ENCODE measurements at regions not wholly inside any gene's neighbourhood (a gene's known extent, or its start where the extent isn't known, plus 50 kb on each side); places are given as distances from the start of the nearest gene placed in this dataset.

DNA sequence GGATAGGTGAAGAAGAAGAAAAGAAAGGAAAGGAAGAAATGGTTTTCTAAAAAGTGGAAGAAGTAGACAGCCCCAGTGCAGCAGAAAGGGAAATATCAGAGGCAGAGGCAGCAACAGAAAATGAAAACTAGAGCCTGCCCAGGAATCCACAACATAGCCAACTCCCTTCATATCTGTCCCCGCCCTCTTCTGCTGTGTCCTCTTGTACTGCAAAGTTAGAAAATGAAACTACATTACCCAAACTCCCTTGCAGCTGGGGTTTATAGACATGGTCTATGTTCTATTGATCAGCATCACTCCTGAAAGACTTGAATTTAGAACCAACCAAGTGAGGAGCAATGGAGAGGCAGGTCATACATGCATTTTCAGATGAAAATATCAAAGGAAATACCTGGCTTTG is 200.5 kb upstream of the PHACTR1 start:
- Mint-ChIP-seq H3K36me3 (ENCODE audit: insufficient read depth, unreplicated experiment) (no peaks in the 10 kb centered on the region), H3K27ac (ENCODE audit: low read depth, unreplicated experiment) (no peak overlapping the region), H3K9me3 (ENCODE audit: unreplicated experiment) (no peaks in the 10 kb centered on the region), H3K4me1 (ENCODE audit: insufficient read depth, unreplicated experiment) (peaks cover 6% of the 10 kb centered on the region), H3K4me3 (ENCODE audit: unreplicated experiment) (no peak overlapping the region), H3K27me3 (ENCODE audit: insufficient read depth, unreplicated experiment) (no peaks in the 10 kb centered on the region)
- no TSS peak for BruUV-seq (replicated peaks)
- ChIA-PET CTCF (interaction anchor here (0.8 kb wide), 1 partner anchor 228 kb away, joined by 3 read pairs; no protein-coding TSS in a partner anchor), POLR2A (interaction anchor here (0.5 to 1.0 kb wide), 3 partner anchors 8 to 235 kb away, joined by 3 to 5 read pairs (median 3); no protein-coding TSS in a partner anchor)
- DNase-seq (ENCODE audit: unreplicated experiment), result no peak
- no peak for TF ChIP-seq CTCF (IDR thresholded peaks at IDR 0.05; ENCODE audit: unreplicated experiment)
- intact Hi-C loops (cut with micrococcal nuclease), result no loop called here

DNA sequence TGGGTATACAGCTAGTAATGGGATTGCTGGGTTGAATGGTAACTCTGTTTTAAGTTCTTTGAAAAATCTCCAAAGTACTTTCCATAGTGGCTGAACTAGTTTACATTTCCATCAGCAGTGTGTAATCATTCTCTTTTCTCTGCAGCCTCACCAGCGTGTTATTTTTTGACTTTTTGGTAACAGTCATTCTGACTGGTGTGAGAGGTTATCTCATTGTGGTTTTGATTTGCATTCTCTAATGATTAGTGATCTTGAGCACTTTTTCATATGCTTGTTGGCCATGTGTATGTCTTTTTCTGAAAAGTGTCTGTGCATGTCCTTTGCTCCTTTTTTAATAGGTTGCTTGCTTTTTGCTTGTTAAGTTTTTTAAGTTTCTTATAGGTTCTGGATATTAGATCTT is 194.2 kb upstream of the PHACTR1 start:
- DNase-seq (ENCODE audit: unreplicated experiment), result no peak
- no peaks in the 10 kb centered on the region for H3K36me3 Mint-ChIP-seq (ENCODE audit: insufficient read depth, unreplicated experiment)
- ChIA-PET POLR2A (no interaction called here), CTCF (interaction anchor here (0.9 to 1.3 kb wide), 2 partner anchors 22 to 51 kb away, joined by 3 to 4 read pairs; no protein-coding TSS in a partner anchor)
- no peaks in the 10 kb centered on the region for H3K4me1 Mint-ChIP-seq (ENCODE audit: insufficient read depth, unreplicated experiment)
- H3K27ac Mint-ChIP-seq (ENCODE audit: low read depth, unreplicated experiment), result no peak overlapping the region
- H3K4me3 Mint-ChIP-seq (ENCODE audit: unreplicated experiment), result no peak overlapping the region
- H3K9me3 Mint-ChIP-seq (ENCODE audit: unreplicated experiment), result no peaks in the 10 kb centered on the region
- no peaks in the 10 kb centered on the region for H3K27me3 Mint-ChIP-seq (ENCODE audit: insufficient read depth, unreplicated experiment)
- no peak for TF ChIP-seq CTCF (IDR thresholded peaks at IDR 0.05; ENCODE audit: unreplicated experiment)
- BruUV-seq (replicated peaks), result no TSS peak
- intact Hi-C loops (cut with micrococcal nuclease), result no loop called here

- no TSS peak for BruUV-seq (replicated peaks)
- H3K36me3 Mint-ChIP-seq (ENCODE audit: insufficient read depth, unreplicated experiment), result no peaks in the 10 kb centered on the region
- intact Hi-C loops (cut with micrococcal nuclease), result no loop called here
- no peaks in the 10 kb centered on the region for H3K9me3 Mint-ChIP-seq (ENCODE audit: unreplicated experiment)
- H3K4me1 Mint-ChIP-seq (ENCODE audit: insufficient read depth, unreplicated experiment), result no peaks in the 10 kb centered on the region
- ChIA-PET POLR2A (interaction anchor here (0.9 kb wide), 1 partner anchor 169 kb away, joined by 3 read pairs; no protein-coding TSS in a partner anchor), CTCF (interaction anchor here (0.7 to 0.9 kb wide), 2 partner anchors 16 to 42 kb away, joined by 3 read pairs; no protein-coding TSS in a partner anchor)
- no peak for DNase-seq (ENCODE audit: unreplicated experiment)
- no peak overlapping the region for H3K27ac Mint-ChIP-seq (ENCODE audit: low read depth, unreplicated experiment)
- TF ChIP-seq CTCF (IDR thresholded peaks at IDR 0.05; ENCODE audit: unreplicated experiment), result no peak
- no peaks in the 10 kb centered on the region for H3K27me3 Mint-ChIP-seq (ENCODE audit: insufficient read depth, unreplicated experiment)
- no peak overlapping the region for H3K4me3 Mint-ChIP-seq (ENCODE audit: unreplicated experiment)
These were observed 192.8 kb upstream of the PHACTR1 start for GRCh38 chr6:12523726-12524125.

DNA sequence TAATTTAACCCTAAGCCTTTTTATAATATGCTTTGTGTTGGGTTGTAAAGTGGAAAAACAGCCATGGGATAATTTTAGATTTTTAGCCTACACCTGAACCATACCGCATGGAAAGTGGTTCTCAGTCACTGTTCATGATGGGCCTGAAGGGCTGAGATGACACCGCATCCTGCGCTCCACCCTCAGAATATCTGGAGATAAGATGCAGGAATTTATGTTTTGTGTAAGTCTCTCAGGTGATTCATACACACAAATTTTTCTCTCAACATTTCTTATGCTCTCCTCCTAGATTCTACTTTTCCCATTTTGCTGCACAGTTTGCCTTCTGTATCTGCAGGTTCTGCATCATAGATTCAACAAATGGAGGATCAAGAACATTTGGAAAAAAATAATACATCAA is 191.3 kb upstream of the PHACTR1 start:
- Mint-ChIP-seq H3K4me1 (ENCODE audit: insufficient read depth, unreplicated experiment) (no peaks in the 10 kb centered on the region), H3K27ac (ENCODE audit: low read depth, unreplicated experiment) (no peak overlapping the region), H3K9me3 (ENCODE audit: unreplicated experiment) (no peaks in the 10 kb centered on the region), H3K4me3 (ENCODE audit: unreplicated experiment) (no peak overlapping the region), H3K36me3 (ENCODE audit: insufficient read depth, unreplicated experiment) (no peaks in the 10 kb centered on the region), H3K27me3 (ENCODE audit: insufficient read depth, unreplicated experiment) (no peaks in the 10 kb centered on the region)
- POLR2A ChIA-PET, result no interaction called here
- intact Hi-C loops (cut with micrococcal nuclease), result no loop called here
- no TSS peak for BruUV-seq (replicated peaks)
- CTCF ChIA-PET, result no interaction called here
- DNase-seq (ENCODE audit: unreplicated experiment), result no peak
- no peak for TF ChIP-seq CTCF (IDR thresholded peaks at IDR 0.05; ENCODE audit: unreplicated experiment)
